IMR-90 (cell line): ENCODE measurements at regions not wholly inside any gene's neighbourhood (a gene's known extent, or its start where the extent isn't known, plus 50 kb on each side); places are given as distances from the start of the nearest gene placed in this dataset.

ENCODE experiments used
- ATAC-seq: fragments of 200-7000 bp; cut with Tn5 transposase; 2 replicates; pipeline ENCODE4 v1.9.1; 2020; ENCODE audit warnings: low read depth, mild to moderate bottlenecking, moderate library complexity
- BruUV-seq: library from RNA; stranded (reverse); fragments of 400-500 nt; replicated peaks from 2 replicates; lab custom pipeline; 2021; lab: Mats Ljungman, UMichigan
- CTCF ChIA-PET: fragments of 300-600 bp; formaldehyde crosslinking; extraction: SDS; loops from one replicate; lab custom pipeline; 2021; ENCODE audit warnings: antibody characterized with exemption; lab: Yijun Ruan, JAX
- POLR2A ChIA-PET: fragments of 300-600 bp; sonication (Branson Sonifier 250); formaldehyde crosslinking; loops from one replicate; lab custom pipeline; 2022; ENCODE audit warnings: antibody characterized with exemption; ENCODE audit not compliant: unreplicated experiment; lab: Charles Lee
- DNase-seq: peaks from one replicate; pipeline ENCODE4 v3.0.0; 2013
- H2AFZ ChIP-seq: replicated peaks from 2 replicates; pipeline ENCODE3; 2013; ENCODE audit warnings: low read length, mild to moderate bottlenecking; ENCODE audit not compliant: poor library complexity
- H2AK5ac ChIP-seq: 2 replicates; pipeline ENCODE4 v1.6.1; 2013; ENCODE audit warnings: low read depth, low read length, inconsistent platforms
- H2AK9ac ChIP-seq: replicated peaks from 2 replicates; pipeline ENCODE3; 2013; ENCODE audit warnings: mild to moderate bottlenecking, low read depth, low read length, moderate library complexity; ENCODE audit not compliant: poor library complexity
- H2BK120ac ChIP-seq: 2 replicates; pipeline ENCODE4 v1.6.1; 2013; ENCODE audit warnings: low read depth, low read length, inconsistent platforms
- H2BK15ac ChIP-seq: 3 replicates; pipeline ENCODE4 v1.6.1; 2013; ENCODE audit warnings: low read depth, low read length, inconsistent platforms
- H2BK20ac ChIP-seq: 2 replicates; pipeline ENCODE4 v1.6.1; 2013; ENCODE audit warnings: low read depth, mild to moderate bottlenecking, inconsistent platforms, low read length, moderate library complexity
- H2BK5ac ChIP-seq: 2 replicates; pipeline ENCODE4 v1.6.1; 2013; ENCODE audit warnings: mild to moderate bottlenecking, low read depth, low read length, inconsistent platforms; ENCODE audit not compliant: poor library complexity, severe bottlenecking
- H3K14ac ChIP-seq: replicated peaks from 2 replicates; pipeline ENCODE4 v1.6.1; 2013; ENCODE audit warnings: low read depth, low read length, inconsistent platforms
- H3K18ac ChIP-seq: 2 replicates; pipeline ENCODE4 v1.6.1; 2013; ENCODE audit warnings: low read depth, low read length, control low read depth
- H3K23ac ChIP-seq: 2 replicates; pipeline ENCODE4 v1.6.1; 2013; ENCODE audit warnings: low read depth, low read length, inconsistent platforms
- H3K27ac ChIP-seq: 2 replicates; pipeline ENCODE4 v1.5.1; 2013; ENCODE audit warnings: mild to moderate bottlenecking, control low read depth, low read length; ENCODE audit not compliant: insufficient read depth
- H3K27me3 ChIP-seq: 2 replicates; pipeline ENCODE4 v1.6.1; 2013; ENCODE audit warnings: low read length; ENCODE audit not compliant: control insufficient read depth, insufficient read depth
- H3K36me3 ChIP-seq: 2 replicates; pipeline ENCODE4 v1.6.1; 2013; ENCODE audit warnings: low read length, mixed read lengths; ENCODE audit not compliant: control insufficient read depth, insufficient read depth
- H3K4ac ChIP-seq: 2 replicates; pipeline ENCODE4 v1.6.1; 2013; ENCODE audit warnings: low read depth, low read length, inconsistent platforms
- H3K4me1 ChIP-seq: 2 replicates; pipeline ENCODE4 v1.6.1; 2013; ENCODE audit warnings: low read length, mixed read lengths; ENCODE audit not compliant: control insufficient read depth, insufficient read depth
- H3K4me2 ChIP-seq: 2 replicates; pipeline ENCODE4 v1.6.1; 2013; ENCODE audit warnings: low read depth, mild to moderate bottlenecking, control low read depth, low read length, moderate library complexity
- H3K4me3 ChIP-seq: 2 replicates; pipeline ENCODE4 v1.5.1; 2013; ENCODE audit warnings: low read depth, mild to moderate bottlenecking, control low read depth, low read length, moderate library complexity; ENCODE audit not compliant: insufficient read depth
- H3K56ac ChIP-seq: 2 replicates; pipeline ENCODE4 v1.6.1; 2013; ENCODE audit warnings: low read length, inconsistent platforms; ENCODE audit not compliant: insufficient read depth; ENCODE audit errors: extremely low read depth
- H3K79me1 ChIP-seq, 2 experiments: 2 replicates each; pipeline ENCODE4 v1.6.1; 2013; ENCODE audit warnings: low read length in 2 of 2, inconsistent platforms in 1 of 2, low read depth in 1 of 2
- H3K9ac ChIP-seq: 2 replicates; pipeline ENCODE4 v1.6.1; 2013; ENCODE audit warnings: low read depth, low read length, control low read depth
- H3K9me1 ChIP-seq: 2 replicates; pipeline ENCODE4 v1.6.1; 2013; ENCODE audit warnings: low read length, inconsistent platforms; ENCODE audit not compliant: insufficient read depth
- H3K9me3 ChIP-seq: 2 replicates; pipeline ENCODE4 v1.6.1; 2013; ENCODE audit warnings: low read length; ENCODE audit not compliant: control insufficient read depth, insufficient read depth
- H4K20me1 ChIP-seq: 2 replicates; pipeline ENCODE4 v1.6.1; 2013; ENCODE audit warnings: low read length, inconsistent platforms; ENCODE audit not compliant: insufficient read depth
- H4K5ac ChIP-seq: 2 replicates; pipeline ENCODE4 v1.6.1; 2013; ENCODE audit warnings: mild to moderate bottlenecking, low read depth, low read length, control low read depth
- H4K8ac ChIP-seq, 2 experiments: 2 replicates each; pipeline ENCODE4 v1.6.1; 2013; ENCODE audit warnings: low read depth in 2 of 2, low read length in 2 of 2, control low read depth in 1 of 2, inconsistent platforms in 1 of 2
- H4K91ac ChIP-seq: 2 replicates; pipeline ENCODE4 v1.6.1; 2013; ENCODE audit warnings: low read depth, low read length, inconsistent platforms; ENCODE audit not compliant: insufficient read depth
- BHLHE40 ChIP-seq: fragments of 150-350 bp; IDR thresholded peaks from 2 replicates; pipeline ENCODE4 v1.6.1; 2016; ENCODE audit warnings: mild to moderate bottlenecking, low read depth, low read length
- CEBPB ChIP-seq: IDR thresholded peaks from 2 replicates; pipeline ENCODE4 v1.6.1; 2012; ENCODE audit warnings: low read depth, low read length, improper control_type of control experiment
- CHD1 ChIP-seq: IDR thresholded peaks from 2 replicates; pipeline ENCODE4 v1.6.1; 2012; ENCODE audit warnings: low read depth, low read length, improper control_type of control experiment
- FOS ChIP-seq: fragments of 150-350 bp; IDR thresholded peaks from 2 replicates; pipeline ENCODE4 v1.6.1; 2016; ENCODE audit warnings: low read depth, low read length
- MAFK ChIP-seq: IDR thresholded peaks from 2 replicates; pipeline ENCODE4 v1.6.1; 2012; ENCODE audit warnings: low read depth, low read length, improper control_type of control experiment
- MAZ ChIP-seq: IDR thresholded peaks from 2 replicates; pipeline ENCODE4 v1.6.1; 2012; ENCODE audit warnings: low read depth, mild to moderate bottlenecking, low read length, improper control_type of control experiment, moderate library complexity, borderline replicate concordance
- MXI1 ChIP-seq: IDR thresholded peaks from 2 replicates; pipeline ENCODE4 v1.6.1; 2012; ENCODE audit warnings: low read depth, mild to moderate bottlenecking, low read length, moderate library complexity, borderline replicate concordance
- NFE2L2 ChIP-seq: fragments of 150-350 bp; IDR thresholded peaks from 2 replicates; pipeline ENCODE4 v1.6.1; 2016; ENCODE audit warnings: low read depth, mild to moderate bottlenecking, low read length
- POLR2A ChIP-seq: IDR thresholded peaks from 2 replicates; pipeline ENCODE4 v1.6.1; 2012; ENCODE audit warnings: mild to moderate bottlenecking, low read depth, low read length
- RAD21 ChIP-seq: IDR thresholded peaks from 2 replicates; pipeline ENCODE4 v1.6.1; 2012; ENCODE audit warnings: low read length, improper control_type of control experiment
- RCOR1 ChIP-seq: IDR thresholded peaks from 2 replicates; pipeline ENCODE4 v1.6.1; 2012; ENCODE audit warnings: mild to moderate bottlenecking, low read length, improper control_type of control experiment; ENCODE audit not compliant: insufficient replicate concordance
- RFX5 ChIP-seq: IDR thresholded peaks from 2 replicates; pipeline ENCODE4 v1.8.0; 2012; ENCODE audit warnings: low read depth, mild to moderate bottlenecking, low read length, moderate library complexity
- SMC3 ChIP-seq: fragments of 150-350 bp; IDR thresholded peaks from 2 replicates; pipeline ENCODE4 v1.6.1; 2016; ENCODE audit warnings: low read depth, mild to moderate bottlenecking, antibody characterized with exemption, low read length, moderate library complexity
- USF2 ChIP-seq: fragments of 150-350 bp; IDR thresholded peaks from 2 replicates; pipeline ENCODE4 v1.6.1; 2017; ENCODE audit warnings: mild to moderate bottlenecking, antibody characterized with exemption, low read length, low read depth
- WGBS, 2 experiments: methylation state at CpG; one replicate each; pipeline versions ENCODE4 v1.1.5 to v1.1.7; 2013; ENCODE audit warnings: missing lambda C conversion rate in 2 of 2; ENCODE audit not compliant: insufficient read length in 1 of 2; ENCODE audit errors: extremely low coverage in 2 of 2; 5-methylcytosine and 5-hydroxymethylcytosine counted together
- dilution Hi-C: fragments of 300-500 bp; cut with HindIII; formaldehyde crosslinking; loops from one replicate; pipeline ENCODE4 v1.14.3; 2018; ENCODE audit warnings: low sequenced_read_pairs; ENCODE audit not compliant: unreplicated experiment
- in situ Hi-C: fragments of 300-500 bp; cut with MboI; formaldehyde crosslinking; loops from 3 replicates; pipeline ENCODE4 v1.14.3; 2019; ENCODE audit warnings: low sequenced_read_pairs, inconsistent platforms, mixed read lengths
- intact Hi-C: fragments of 100-400 bp; cut with micrococcal nuclease; formaldehyde crosslinking; loops from 2 replicates; pipeline ENCODE4 v1.10.0; 2022
- TF ChIP-seq, protein P1 (sequence below): conservative IDR thresholded peaks from 2 replicates; pipeline ENCODE4 v1.5.1; 2012; ENCODE audit warnings: mild to moderate bottlenecking, low read depth, low read length, improper control_type of control experiment
- TF ChIP-seq, protein P2 (sequence below): fragments of 150-350 bp; IDR thresholded peaks from 2 replicates; pipeline ENCODE4 v1.6.1; 2016; ENCODE audit warnings: low read depth, mild to moderate bottlenecking, low read length, moderate library complexity, borderline replicate concordance

GRCh38 chr3:193865339-193865738, 270.6 kb upstream of the HES1 start:
- CTCF ChIA-PET: no interaction called here
- Histone ChIP-seq H4K91ac (no peak overlapping the region), H3K4me2 (no peak overlapping the region), H3K18ac (no peak overlapping the region), H2BK5ac (no peak overlapping the region), H2AFZ (no peak overlapping the region), H3K27me3 (0 out of 2 replicates have a peak, but pooled peaks cover 3% of the 10 kb centered on the region), H3K9me1 (peaks cover 13% of the 10 kb centered on the region), H3K56ac (no peak overlapping the region), H4K20me1 (no peaks in the 10 kb centered on the region), H3K9me3 (no peaks in the 10 kb centered on the region), H2BK120ac (peak overlapping the region; percentile 45; the same call in 1 of the 2 replicates), H4K8ac (no peak overlapping the region), H3K4me1 (peaks cover 21% of the 10 kb centered on the region), H3K14ac (no peak overlapping the region), H2AK9ac (no peak overlapping the region), H2BK15ac (no peak overlapping the region), H4K5ac (no peak overlapping the region), H3K36me3 (no peaks in the 10 kb centered on the region), H2BK20ac (0 out of 2 replicates have a peak overlapping the region, but pooled peaks have one; percentile 38), H3K4me3 (no peak overlapping the region), H3K4ac (0 out of 2 replicates have a peak overlapping the region, but pooled peaks have one; percentile 10), H3K79me1 (no peaks in the 10 kb centered on the region), H3K9ac (no peak overlapping the region), H2AK5ac (no peak overlapping the region), H3K23ac (no peak overlapping the region), H3K27ac (no peak overlapping the region)
- intact Hi-C loops (loop anchor here (5.0 kb wide), 1 partner anchor 272 kb away; the partner anchor contains the start of gene HES1), dilution Hi-C loops (no loop called here), in situ Hi-C loops (no loop called here)
- no peak for ATAC-seq
- POLR2A ChIA-PET: no interaction called here
- TF ChIP-seq RCOR1 (no peak), MXI1 (no peak), SMC3 (no peak), POLR2A (no peak), MAZ (no peak), RAD21 (no peak), CEBPB (no peak), BHLHE40 (no peak), FOS (no peak), MAFK (no peak), NFE2L2 (no peak), RFX5 (no peak), CHD1 (no peak), USF2 (no peak)
- TF ChIP-seq, protein P1, sequence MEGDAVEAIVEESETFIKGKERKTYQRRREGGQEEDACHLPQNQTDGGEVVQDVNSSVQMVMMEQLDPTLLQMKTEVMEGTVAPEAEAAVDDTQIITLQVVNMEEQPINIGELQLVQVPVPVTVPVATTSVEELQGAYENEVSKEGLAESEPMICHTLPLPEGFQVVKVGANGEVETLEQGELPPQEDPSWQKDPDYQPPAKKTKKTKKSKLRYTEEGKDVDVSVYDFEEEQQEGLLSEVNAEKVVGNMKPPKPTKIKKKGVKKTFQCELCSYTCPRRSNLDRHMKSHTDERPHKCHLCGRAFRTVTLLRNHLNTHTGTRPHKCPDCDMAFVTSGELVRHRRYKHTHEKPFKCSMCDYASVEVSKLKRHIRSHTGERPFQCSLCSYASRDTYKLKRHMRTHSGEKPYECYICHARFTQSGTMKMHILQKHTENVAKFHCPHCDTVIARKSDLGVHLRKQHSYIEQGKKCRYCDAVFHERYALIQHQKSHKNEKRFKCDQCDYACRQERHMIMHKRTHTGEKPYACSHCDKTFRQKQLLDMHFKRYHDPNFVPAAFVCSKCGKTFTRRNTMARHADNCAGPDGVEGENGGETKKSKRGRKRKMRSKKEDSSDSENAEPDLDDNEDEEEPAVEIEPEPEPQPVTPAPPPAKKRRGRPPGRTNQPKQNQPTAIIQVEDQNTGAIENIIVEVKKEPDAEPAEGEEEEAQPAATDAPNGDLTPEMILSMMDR: no peak
- TF ChIP-seq, protein P2, sequence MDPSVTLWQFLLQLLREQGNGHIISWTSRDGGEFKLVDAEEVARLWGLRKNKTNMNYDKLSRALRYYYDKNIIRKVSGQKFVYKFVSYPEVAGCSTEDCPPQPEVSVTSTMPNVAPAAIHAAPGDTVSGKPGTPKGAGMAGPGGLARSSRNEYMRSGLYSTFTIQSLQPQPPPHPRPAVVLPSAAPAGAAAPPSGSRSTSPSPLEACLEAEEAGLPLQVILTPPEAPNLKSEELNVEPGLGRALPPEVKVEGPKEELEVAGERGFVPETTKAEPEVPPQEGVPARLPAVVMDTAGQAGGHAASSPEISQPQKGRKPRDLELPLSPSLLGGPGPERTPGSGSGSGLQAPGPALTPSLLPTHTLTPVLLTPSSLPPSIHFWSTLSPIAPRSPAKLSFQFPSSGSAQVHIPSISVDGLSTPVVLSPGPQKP: no peak
- DNase-seq: no peak
- WGBS, 2 experiments: no CpG with 5 or more reads among the region's 1 CpG
- BruUV-seq: no TSS peak
